Left ventricle myocardium inferior (tissue), 1 donor: ENCODE measurements at regions not wholly inside any gene's neighbourhood (a gene's known extent, or its start where the extent isn't known, plus 50 kb on each side); places are given as distances from the start of the nearest gene placed in this dataset.
"Not testable (repeated sequence)": the region's sequence is repeated elsewhere in the genome, so short reads cannot be mapped to it uniquely, and the experiment has no call there.

Source experiments
- DNase-seq: peaks from one replicate; pipeline ENCODE4 v3.0.0-alpha.2; 2020
- H3K27ac ChIP-seq: fragments of 200-600 bp; replicated peaks from 2 replicates; pipeline ENCODE4 v1.8.0; 2021
- H3K27me3 ChIP-seq: fragments of 200-600 bp; 2 replicates; pipeline ENCODE4 v1.8.0; 2021; ENCODE audit warnings: low read depth
- H3K36me3 ChIP-seq: fragments of 200-600 bp; 2 replicates; pipeline ENCODE4 v1.8.0; 2021
- H3K4me1 ChIP-seq: fragments of 200-600 bp; 2 replicates; pipeline ENCODE4 v1.8.0; 2021
- H3K4me3 ChIP-seq: fragments of 200-600 bp; 2 replicates; pipeline ENCODE4 v1.8.0; 2021; ENCODE audit warnings: mild to moderate bottlenecking, moderate library complexity
- H3K9me3 ChIP-seq: fragments of 200-600 bp; replicated peaks from 2 replicates; pipeline ENCODE4 v1.8.0; 2021
- CTCF ChIP-seq: fragments of 200-600 bp; IDR thresholded peaks from 2 replicates; pipeline ENCODE4 v1.8.0; 2021; ENCODE audit warnings: antibody characterized with exemption, mild to moderate bottlenecking, borderline replicate concordance
- intact Hi-C: fragments of 100-400 bp; cut with micrococcal nuclease; formaldehyde crosslinking; loops from one replicate; pipeline ENCODE4 v1.11.0; 2022
- donor health status: DM: no; HTN: yes; CAD: no; lungs with severe emphysema.

GRCh38 chr10:53361281-53361680, 588.7 kb upstream of the MBL2 start:
- no peaks in the 10 kb centered on the region for H3K27me3 ChIP-seq
- no peak overlapping the region for H3K4me3 ChIP-seq
- H3K9me3 ChIP-seq, result no peaks in the 10 kb centered on the region
- DNase-seq, result no peak
- intact Hi-C loops, result no loop called here
- TF ChIP-seq CTCF, result no peak
- H3K4me1 ChIP-seq, result no peaks in the 10 kb centered on the region
- no peak overlapping the region for H3K27ac ChIP-seq
- H3K36me3 ChIP-seq, result no peaks in the 10 kb centered on the region

- H3K27ac ChIP-seq, DNase-seq, H3K4me3 ChIP-seq, H3K27me3 ChIP-seq, H3K9me3 ChIP-seq, H3K36me3 ChIP-seq, H3K4me1 ChIP-seq, intact Hi-C loops: not testable (repeated sequence)
Measured at GRCh38 chr10:53358978-53359377, 586.4 kb upstream of the MBL2 start.

- Histone ChIP-seq H3K27me3 (no peaks in the 10 kb centered on the region), H3K27ac (no peak overlapping the region), H3K4me3 (no peak overlapping the region), H3K9me3 (peaks cover under 1% of the 10 kb centered on the region), H3K36me3 (no peaks in the 10 kb centered on the region), H3K4me1 (no peaks in the 10 kb centered on the region)
- TF ChIP-seq CTCF, result no peak
- no peak for DNase-seq
- intact Hi-C loops, result no loop called here
Measured at GRCh38 chr10:53358536-53358935, 586.0 kb upstream of the MBL2 start.

GRCh38 chr10:53357587-53357986, 585.0 kb upstream of the MBL2 start:
- no peaks in the 10 kb centered on the region for H3K27me3 ChIP-seq
- no peak overlapping the region for H3K4me3 ChIP-seq
- DNase-seq, result no peak
- H3K4me1 ChIP-seq, result no peaks in the 10 kb centered on the region
- intact Hi-C loops, result no loop called here
- H3K36me3 ChIP-seq, result no peaks in the 10 kb centered on the region
- peaks cover 5% of the 10 kb centered on the region for H3K9me3 ChIP-seq
- H3K27ac ChIP-seq, result no peak overlapping the region
- no peak for TF ChIP-seq CTCF

- no peaks in the 10 kb centered on the region for H3K27me3 ChIP-seq
- H3K4me1 ChIP-seq, result no peaks in the 10 kb centered on the region
- TF ChIP-seq CTCF, result no peak
- no peaks in the 10 kb centered on the region for H3K36me3 ChIP-seq
- no peak overlapping the region for H3K4me3 ChIP-seq
- H3K9me3 ChIP-seq, result peaks cover 5% of the 10 kb centered on the region
- intact Hi-C loops, result no loop called here
- H3K27ac ChIP-seq, result no peak overlapping the region
- DNase-seq, result no peak
Measured at GRCh38 chr10:53356616-53357349, 584.2 kb upstream of the MBL2 start.

GRCh38 chr10:53342531-53342930, 569.9 kb upstream of the MBL2 start:
- H3K36me3 ChIP-seq, H3K27ac ChIP-seq, H3K4me1 ChIP-seq, H3K27me3 ChIP-seq, intact Hi-C loops, DNase-seq, H3K4me3 ChIP-seq: not testable (repeated sequence)
- H3K9me3 ChIP-seq, result peaks cover 12% of the 10 kb centered on the region

- H3K4me1 ChIP-seq, intact Hi-C loops, H3K27me3 ChIP-seq, DNase-seq, H3K4me3 ChIP-seq, H3K27ac ChIP-seq, H3K36me3 ChIP-seq: not testable (repeated sequence)
- peaks cover 44% of the 10 kb centered on the region for H3K9me3 ChIP-seq
Measured at GRCh38 chr10:53338199-53338598, 565.6 kb upstream of the MBL2 start.

GRCh38 chr10:53335803-53336422, 563.3 kb upstream of the MBL2 start:
- DNase-seq, H3K27me3 ChIP-seq, intact Hi-C loops, H3K36me3 ChIP-seq, H3K4me3 ChIP-seq, H3K27ac ChIP-seq, H3K4me1 ChIP-seq: not testable (repeated sequence)
- H3K9me3 ChIP-seq, result peaks cover 44% of the 10 kb centered on the region
